Fibroblast of lung (primary cell): ENCODE measurements at regions not wholly inside any gene's neighbourhood (a gene's known extent, or its start where the extent isn't known, plus 50 kb on each side); places are given as distances from the start of the nearest gene placed in this dataset.

Source experiments
- CTCF ChIP-seq, 2 donors: IDR thresholded peaks in 1 of 2; conservative IDR thresholded peaks in 1 of 2; 1 replicate in 1 of 2; 2 replicates in 1 of 2; pipeline ENCODE4 v1.5.1; 2011 to 2012; ENCODE audit warnings: low read length in 2 of 2, control low read depth in 1 of 2, inconsistent platforms in 1 of 2, low read depth in 1 of 2, mild to moderate bottlenecking in 1 of 2
- EZH2 ChIP-seq: IDR thresholded peaks from 2 replicates; pipeline ENCODE4 v1.5.1; 2012; ENCODE audit warnings: low read length, control low read depth, mild to moderate bottlenecking; ENCODE audit errors: missing control alignments

GRCh38 chr2:67241453-67241852, 155.7 kb upstream of the ETAA1 start:
- TF ChIP-seq CTCF (conservative IDR thresholded peaks at IDR 0.05 in 1 of 2, IDR thresholded peaks at IDR 0.05 in 1 of 2; ENCODE audit: low read depth in 1 of 2, low read length in 2 of 2) (no peak), EZH2 (no peak)
